NCI-H1092 (cell line): ENCODE measurements at regions not wholly inside any gene's neighbourhood (a gene's known extent, or its start where the extent isn't known, plus 50 kb on each side); places are given as distances from the start of the nearest gene placed in this dataset.

Source experiments
- DNase-seq: peaks from one replicate; lab custom pipeline; 2025; lab: John Stamatoyannopoulos, UW

DNA sequence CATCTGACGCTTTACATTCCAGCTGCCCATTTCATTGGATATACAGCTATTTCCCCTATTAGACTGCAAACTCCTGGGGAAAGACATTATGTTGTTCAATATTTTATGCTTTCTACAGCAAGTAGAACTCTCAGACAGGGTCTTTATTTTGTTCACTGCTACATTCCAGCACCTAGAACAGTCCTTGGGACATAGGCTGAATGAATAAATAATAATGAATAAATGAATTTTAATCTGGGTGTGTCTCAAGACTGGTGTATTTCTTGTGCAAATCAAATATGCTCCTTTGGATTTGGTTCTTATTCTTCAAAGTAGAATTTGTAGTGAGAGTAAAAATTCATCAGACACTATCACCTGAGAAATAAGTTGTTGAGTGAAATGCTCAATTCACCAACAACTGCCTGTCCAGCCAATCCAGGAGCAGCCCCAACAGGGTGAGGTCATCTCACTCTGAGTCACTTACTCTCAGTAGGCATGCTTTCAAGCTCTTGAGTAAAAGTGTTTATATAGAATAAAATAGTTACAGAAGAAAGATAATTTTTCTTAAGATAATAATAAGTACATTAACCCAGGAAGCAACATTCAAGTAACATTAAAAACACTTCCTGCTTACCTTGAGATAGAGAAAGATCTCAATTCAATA is 287.5 kb upstream of the NPVF start:
- DNase-seq = no peak

DNA sequence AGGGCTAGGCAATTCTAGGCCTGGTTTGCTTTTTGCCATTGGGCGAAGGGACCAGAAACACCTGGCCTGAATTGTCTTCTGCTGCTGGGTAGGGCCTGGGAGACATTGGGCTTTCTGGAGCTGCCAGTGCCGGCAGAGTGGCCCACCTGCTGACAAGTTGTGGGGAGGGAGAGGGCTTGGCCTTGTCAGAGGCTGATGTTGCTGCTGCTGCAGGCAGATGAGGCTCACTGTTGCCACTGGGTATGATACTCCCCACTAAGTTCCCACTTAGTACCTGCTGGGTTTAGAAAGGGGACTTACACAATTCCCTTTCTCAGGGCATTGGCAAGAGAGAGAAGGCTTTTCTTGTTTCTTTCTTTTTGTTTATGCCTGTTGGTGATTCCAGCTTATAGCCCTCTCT is 289.6 kb upstream of the NPVF start:
- no peak for DNase-seq

DNA sequence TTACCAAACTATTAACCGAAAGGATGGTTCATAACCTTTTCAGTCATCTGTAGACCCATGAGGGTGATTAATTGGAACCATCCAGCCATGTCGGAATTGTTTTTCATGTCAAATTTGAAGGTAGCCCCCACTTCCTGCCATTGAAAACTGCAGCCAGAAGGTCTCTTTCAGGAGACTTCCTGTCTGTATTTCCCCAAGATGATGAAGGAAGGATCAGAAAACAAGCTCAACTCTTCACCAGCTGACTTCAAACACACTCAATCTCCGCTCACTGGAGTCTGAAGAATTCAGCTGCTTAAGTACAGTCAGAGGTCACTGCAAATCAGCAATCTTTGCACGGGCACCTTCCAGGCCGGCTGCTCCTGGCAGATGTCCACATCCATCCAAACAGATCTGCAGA is 291.7 kb upstream of the NPVF start:
- peak; percentile 33 for DNase-seq

DNA sequence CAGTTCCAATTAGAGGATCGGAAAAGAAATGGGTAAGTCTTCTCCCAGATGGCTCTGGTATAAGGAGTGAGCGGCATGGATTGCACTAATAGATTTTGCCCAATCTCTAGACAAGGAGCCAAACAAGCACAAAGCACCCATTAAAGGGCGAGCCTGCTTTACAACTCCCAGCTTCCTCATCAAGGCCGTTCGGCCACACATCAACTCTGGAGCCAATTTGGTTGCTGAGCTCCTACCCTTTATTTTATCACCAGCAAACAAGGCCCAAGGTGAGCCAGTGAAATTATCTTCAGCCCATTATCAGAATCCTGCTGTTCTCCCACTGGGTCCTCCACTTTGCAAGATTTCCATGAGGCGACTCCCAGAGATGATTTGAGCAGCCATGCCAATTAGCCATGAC is 292.2 kb upstream of the NPVF start:
- no peak for DNase-seq

DNA sequence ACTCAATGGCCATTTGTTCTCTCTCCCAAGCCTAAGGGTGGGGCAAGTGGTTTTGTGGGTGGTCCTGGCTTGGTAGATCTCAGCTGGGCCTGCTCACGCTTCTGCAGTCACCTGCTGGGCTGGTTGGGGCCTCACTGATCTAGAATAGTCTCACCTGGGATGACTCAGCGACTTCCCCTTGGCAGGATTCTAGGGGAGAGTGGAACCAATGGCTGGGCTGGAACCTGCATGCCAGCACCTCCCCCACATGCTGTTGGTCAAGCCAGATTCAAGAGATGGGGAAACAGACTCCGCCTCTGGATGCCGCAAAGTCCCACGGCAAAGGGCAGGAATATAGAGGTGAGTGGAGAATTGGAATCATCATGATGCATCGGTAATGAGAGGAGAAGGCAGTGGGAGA is 292.9 kb upstream of the NPVF start:
- no peak for DNase-seq

DNA sequence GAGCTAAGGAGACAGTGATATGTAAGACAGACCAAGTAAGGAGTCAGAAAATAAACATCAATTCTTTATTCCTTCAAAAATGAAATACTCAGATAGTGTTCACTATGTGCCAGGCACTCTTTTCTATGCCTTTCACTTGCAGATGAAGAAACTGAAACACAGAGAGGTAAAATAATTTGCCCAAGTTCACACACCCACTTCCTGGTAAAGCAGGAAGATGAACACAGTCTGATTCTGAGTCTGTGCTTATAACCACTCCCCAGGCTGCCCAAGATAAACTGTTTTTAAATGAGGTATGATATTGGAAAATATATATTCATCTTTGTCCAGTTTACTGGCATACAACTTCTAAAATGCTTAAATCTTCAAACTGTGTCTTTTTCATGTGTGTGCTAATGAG is 294.4 kb upstream of the NPVF start:
- no peak for DNase-seq

DNA sequence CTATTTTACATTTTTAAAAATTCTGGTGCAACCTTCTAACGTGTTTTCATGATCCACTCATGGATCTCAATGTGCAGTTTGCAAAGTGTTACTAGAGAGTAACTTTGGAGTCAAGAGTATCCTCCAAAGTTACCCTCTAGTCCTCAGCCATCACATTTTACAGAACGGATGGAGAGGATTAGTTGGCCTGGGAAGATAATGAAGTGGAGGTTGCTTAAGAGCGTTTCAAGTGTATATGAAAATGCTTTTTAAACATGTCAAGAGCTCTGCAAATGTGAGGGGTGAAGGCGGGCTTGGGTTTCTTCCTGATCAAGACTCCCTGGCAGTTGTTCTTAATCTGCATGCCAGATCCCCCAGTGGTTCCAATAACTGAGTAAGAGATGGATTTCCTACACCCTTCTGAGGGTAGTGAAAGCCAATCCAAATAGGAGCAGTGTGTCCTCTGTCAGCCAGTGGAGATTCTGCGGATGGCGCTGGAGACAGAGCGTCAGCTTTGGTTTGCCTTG is 299.4 kb upstream of the NPVF start:
- DNase-seq = peak; percentile 42

DNA sequence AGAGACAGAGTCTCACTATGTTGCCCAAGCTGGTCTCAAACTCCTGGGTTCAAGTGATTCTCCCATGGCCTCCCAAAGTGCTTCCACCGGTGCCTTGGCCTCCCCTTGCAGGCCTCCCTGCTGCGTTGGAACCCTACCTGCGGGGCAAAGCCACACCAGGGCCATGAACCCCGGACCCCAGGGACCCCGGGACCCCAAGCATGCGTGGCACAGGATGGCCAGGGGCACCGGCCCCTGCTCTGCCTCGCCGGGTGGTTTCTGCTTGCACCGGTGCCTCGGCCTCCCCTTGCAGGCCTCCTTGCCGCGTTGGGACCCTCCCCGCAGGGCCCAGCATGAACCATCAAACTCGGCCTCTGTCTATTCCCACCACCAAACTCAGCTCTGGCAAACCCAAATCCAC is 301.0 kb upstream of the NPVF start:
- DNase-seq = no peak

DNA sequence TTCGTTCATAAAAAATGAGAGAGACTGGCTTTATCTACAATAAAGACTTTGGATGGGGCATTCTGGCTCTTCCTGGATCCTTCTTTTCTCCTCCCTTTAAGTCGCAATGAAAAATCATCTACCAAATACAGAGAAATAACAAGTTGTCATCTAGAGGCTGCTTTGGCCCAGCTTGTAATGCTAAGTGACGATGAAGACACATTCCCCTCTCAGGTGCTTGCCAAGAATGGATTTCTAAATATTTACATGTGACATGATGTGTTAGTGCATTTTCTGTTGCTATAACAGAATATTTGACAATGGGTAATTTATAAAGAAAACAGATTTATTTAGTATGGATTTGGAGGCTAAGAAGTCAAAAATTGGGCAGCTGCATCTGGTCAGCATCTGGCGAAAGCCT is 308.6 kb upstream of the NPVF start:
- DNase-seq = no peak

DNA sequence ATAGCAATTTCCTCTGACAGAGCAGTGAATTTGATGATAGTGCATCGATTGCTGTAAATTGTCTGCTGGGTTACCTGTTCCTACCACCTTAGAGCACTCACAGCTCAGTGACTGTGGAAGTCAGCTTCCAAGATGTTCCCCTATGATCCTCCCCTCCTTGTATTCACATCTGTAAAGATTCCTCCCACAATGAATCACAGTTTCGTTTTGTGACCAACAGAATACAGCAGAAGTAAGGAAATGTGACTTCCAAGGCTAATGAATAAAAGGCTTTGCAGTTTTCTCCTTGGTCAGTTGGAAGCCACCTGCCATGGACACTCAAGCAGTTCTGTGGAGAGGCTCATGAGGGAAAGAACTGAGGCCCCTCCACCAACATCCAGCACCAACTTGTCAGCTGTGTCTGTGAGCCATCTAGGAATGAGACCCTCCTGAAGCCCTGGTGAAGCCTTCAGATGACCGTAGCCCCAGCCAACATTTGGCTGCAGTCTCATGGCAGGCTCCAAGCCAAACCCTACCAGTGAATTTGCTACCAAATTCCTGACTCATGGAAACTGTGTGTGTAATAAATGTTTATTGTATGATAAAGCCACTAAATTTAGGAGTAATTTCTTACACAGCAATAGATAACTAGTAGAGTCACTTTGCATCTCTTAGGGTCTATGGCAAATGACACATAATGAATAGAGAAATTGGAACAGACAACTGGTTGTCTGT is 309.5 kb upstream of the NPVF start:
- no peak for DNase-seq

DNA sequence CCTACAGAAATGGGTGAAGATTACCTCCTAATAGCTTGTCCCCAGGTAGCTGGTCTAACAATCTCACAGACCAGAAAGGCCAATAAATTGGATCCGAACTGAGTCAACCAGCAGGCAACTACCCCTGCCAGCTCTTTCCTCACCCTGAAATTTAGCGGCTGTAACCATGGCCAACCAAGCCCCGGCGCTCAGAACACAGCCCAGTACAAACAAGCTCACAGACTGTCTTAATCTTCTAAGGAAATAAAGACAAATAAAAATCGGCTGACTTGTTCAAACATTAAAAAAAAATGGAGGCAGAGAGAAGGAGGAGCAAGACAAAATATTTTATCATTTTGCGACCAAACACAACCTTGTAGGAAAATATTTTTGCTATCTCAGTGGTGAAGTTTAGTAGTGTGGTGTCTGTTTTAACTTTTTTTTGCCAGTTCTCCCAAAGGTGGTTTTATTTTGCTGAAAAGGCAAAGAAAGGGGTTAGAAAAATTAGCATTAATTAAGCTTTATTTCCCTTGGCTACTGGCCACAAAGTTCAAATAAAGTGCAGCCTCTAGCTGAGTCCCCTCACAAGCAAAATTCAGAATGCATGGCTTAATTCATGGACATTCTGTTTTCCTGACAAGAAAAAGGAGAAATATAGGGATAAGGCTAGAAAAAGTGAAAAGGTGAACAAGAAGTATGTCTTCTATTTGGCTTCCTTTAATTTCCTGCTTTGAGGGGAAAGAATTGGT is 313.0 kb upstream of the NPVF start:
- no peak for DNase-seq

DNA sequence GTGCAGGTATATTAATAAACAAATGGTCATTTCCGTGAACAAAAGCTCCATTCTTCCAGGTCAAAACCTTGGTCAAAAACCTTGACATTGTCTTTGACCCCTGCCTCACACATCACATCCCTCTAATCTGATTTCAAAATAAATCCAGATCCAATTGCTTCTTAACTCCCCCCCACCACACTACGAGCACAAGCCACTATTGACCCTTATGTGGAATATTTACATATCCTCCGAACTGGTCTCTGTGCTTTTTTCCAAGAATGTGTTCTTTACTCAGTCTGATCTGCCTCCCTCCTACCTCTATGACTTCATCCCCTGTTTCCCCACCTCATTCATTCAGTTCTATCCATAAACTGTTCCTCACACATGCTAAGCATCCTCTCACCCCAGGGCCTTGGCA is 313.6 kb upstream of the NPVF start:
- DNase-seq = no peak

DNA sequence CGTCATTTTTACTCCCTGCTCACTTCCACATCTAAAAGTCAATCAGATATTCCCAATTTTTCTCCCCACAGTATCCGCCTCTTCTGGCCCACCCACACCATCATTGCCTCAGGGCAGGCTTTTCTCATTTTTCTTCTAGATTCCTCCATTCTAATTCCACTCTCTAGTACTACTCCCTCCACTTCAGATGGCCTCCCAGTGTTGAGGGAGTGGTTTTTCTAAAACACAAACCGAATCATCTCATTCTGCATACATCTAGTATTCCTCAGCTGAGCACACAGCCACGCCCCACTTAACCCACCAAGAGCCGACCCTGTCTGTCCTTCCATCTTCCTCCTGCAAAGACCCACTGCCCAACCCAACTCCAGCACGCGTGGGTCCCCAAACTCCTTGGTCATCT is 314.9 kb upstream of the NPVF start:
- DNase-seq = no peak

DNA sequence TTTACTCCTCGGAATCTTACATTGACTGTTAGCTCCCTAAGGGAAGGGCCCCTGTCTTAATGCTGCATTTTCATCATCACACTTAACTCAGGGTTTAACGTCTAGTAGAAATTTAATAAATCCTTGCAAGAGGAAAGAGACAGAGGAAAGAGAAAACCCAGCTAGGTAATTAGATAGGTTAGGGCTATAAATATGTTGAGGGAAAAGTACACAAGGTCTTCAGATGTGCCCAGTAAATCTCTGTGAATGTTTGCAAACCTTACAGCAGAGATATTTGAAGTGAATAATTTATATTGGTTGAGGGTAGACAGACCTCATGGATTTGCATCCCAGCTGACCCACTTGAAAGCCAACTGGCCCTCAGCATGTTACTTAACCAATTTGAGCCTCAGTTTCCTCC is 315.5 kb upstream of the NPVF start:
- no peak for DNase-seq

DNA sequence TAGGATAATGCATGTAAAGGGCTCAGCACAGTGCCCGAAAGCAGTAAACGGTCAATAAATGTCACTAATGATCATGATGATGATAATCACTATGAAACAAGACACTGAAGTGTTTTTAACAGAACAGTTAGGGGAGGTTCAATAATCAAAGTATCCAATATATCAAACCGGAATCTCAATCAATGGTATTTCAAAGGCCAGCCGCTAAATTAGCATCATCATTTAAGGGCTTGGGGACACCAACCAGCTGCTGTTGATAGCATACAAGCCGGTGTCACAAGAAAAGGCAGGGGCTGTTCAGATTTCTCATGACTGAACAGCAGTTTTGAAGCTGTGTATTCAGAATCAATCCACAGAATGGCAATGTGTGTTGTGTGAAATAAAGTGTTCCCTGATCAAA is 316.0 kb upstream of the NPVF start:
- no peak for DNase-seq

DNA sequence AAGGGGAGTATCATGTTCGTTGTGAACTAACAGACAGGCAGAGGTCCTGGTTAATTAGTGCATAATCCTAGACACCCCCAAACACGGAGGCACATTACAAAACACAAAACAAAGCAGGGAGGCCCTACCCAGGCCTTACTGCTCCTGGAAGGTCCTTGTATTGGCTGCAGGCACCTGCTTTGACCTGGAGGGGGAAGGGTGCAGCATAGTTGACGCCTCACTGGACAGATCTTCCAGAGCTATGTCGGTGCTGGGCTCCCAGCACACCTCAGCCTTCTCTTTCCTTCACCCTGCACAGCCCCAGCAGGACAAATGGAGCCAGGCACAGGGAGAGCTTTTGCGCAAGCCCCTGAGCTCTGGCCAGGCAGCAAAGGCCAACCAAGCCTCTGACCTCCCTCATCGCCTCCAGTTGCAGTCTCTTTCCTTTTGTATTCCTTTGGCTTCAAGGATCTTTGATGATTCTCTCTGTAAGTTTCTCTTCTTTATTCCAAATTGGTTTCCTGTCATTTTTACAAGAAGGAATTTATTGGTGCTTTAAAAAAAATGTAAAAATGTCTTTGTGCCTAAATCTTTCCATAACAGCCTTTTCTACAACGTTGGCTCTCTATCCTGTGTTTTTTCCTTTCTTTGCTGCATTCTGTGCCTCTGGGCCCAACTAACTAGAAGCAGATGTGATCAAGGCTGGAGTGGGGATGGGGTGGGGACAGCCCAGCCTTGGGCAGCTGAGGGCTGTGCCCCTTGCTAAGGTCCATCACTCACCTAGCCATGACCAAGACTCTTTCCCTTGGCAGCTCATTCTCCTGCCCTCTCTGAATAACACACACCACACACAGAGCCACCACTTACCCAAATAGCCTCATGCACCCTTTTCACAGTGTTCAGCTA is 317.1 kb upstream of the NPVF start:
- DNase-seq = no peak

DNA sequence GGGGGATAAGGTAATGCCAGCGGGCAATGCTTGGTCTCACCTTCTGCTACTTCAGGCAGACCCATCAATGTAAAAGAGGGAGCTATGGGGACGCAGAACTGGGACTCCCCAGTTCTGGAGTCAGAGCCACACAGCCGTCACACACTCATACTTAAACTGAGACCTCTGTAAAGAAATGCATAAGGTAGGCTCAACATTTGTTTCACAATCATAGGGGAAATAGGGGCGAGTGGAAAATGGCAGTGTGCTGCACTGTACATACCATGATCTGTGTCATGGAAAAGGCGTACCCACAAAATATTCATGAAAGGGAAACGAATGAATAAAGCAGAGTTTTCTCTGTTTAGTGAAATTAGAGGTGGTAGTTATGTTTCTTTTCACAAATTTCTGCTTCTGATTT is 318.0 kb upstream of the NPVF start:
- DNase-seq = no peak

DNA sequence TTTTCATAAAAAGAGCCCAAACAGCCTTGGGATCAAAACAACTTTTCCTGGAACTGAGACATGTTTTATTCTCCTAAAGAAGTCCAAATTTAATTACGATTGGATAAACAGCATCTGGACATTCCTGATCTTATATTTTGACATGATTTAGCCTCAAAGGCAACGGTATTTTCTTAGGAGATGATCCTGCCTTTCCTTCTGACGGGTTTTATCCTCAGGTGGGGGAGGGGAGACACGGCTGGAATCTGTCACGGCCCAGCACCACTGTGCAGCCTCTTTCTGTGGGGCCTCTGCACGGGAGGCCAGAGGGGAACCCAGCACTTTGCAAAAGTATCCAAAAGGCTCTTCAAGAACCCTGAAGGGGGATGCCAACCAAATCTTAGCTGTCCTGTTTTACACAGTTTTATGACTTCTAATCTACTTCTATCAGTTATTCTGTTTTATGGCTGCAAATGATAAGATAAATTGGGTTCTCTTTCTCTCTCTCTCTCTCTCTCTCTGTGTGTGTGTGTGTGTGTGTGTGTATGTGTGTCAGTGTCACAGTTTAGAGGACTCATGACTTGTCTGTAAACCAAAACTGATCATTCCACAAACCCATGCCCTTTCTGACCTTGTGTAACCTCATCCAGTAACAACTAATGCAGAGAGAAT is 321.1 kb upstream of the NPVF start:
- no peak for DNase-seq

DNA sequence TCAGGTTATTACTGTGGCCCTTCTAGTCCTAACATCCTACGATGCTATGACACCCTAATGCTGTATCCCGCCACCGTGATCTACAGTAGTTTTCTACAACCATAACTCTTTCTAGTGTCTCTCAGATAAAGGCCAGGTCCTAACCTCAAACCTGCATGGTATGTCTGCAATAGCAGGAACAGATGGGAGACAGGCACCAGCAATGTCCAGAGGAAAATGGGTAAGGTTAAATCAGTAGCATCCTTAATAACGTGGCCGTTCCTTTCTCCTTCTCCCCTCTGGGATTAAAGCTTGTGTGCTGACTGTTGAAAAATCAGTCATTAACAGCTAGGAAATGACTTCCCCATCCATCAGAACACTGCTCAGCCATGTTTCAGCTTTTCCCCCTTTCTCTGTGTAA is 321.9 kb upstream of the NPVF start:
- DNase-seq = no peak

DNA sequence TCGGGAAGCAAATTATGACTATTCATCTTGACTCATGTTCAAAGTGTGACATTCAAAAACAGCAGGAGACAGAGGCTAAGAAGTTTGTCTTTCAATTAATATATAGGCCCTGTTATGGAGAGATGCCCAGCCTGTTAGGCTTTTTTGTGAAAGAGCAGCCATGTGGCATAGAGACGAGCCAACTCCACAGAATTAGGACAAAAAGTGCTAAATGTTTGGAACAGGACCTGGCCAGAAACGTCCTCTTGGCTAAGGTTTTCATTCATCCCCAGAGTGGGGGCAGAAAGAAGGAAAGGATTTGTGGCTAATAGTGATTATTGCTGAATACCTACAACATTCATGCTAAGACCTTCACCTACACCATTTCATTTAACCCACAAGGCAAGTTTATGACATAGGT is 324.7 kb upstream of the NPVF start:
- DNase-seq = no peak

DNA sequence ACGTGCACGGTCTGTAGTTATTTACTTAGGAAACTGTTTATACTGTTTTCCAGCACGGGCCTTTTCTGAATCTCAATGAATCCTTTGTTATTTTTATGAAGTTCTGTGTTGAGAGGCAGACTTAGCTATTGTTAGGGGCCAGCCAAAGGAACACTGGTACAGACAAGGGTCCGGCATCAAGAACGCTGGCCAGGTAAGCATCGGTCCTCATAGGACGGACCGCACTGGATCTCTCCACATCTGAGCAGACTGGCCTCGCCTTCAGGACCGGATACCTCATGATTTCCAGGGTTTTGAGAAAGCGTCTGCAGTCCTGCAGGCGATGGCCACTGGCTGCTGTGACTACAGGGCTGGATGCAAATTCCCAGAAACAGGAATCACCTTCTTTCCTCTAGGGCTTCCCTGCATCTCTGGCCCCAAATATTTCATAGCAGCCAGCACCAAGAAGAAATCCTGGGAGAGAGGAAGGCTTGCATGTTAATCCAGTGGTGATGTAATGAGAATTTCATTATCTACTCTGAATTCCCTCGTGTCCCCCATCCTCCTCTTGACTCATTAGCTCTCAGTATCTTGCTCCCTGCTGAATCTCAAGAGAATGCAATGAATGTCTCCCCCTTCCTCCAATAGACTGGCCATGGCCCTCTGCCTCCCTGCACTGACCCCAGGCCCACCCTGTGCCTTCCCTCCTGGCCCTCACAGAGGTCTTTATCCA is 325.4 kb upstream of the NPVF start:
- DNase-seq = no peak
